MCF 10A (cell line): ENCODE measurements at regions not wholly inside any gene's neighbourhood (a gene's known extent, or its start where the extent isn't known, plus 50 kb on each side); places are given as distances from the start of the nearest gene placed in this dataset.

ENCODE experiments used
- BruUV-seq: library from RNA; stranded (reverse); fragments of 400-500 nt; replicated peaks from 2 replicates; lab custom pipeline; 2021; lab: Mats Ljungman, UMichigan
- CTCF ChIA-PET: fragments of 300-600 bp; sonication (Branson Sonifier 250); formaldehyde crosslinking; extraction: SDS; loops from one replicate; lab custom pipeline; 2021; ENCODE audit warnings: antibody characterized with exemption, inconsistent platforms; lab: Yijun Ruan, JAX
- POLR2A ChIA-PET: fragments of 300-600, 350-650 bp; sonication (Branson Sonifier 250); formaldehyde crosslinking; extraction: SDS; loops from one replicate; lab custom pipeline; 2020; ENCODE audit warnings: antibody characterized with exemption, inconsistent platforms; lab: Yijun Ruan, JAX
- DNase-seq: peaks from one replicate; pipeline ENCODE4 v3.0.0-alpha.2; 2018; ENCODE audit not compliant: unreplicated experiment
- H3K27ac Mint-ChIP-seq: one replicate; pipeline ENCODE4 v1.8.0; 2022; ENCODE audit warnings: mild to moderate bottlenecking, low read depth, mixed read lengths; ENCODE audit not compliant: unreplicated experiment
- H3K27me3 Mint-ChIP-seq: one replicate; pipeline ENCODE4 v1.8.0; 2022; ENCODE audit warnings: mixed read lengths; ENCODE audit not compliant: insufficient read depth, unreplicated experiment
- H3K36me3 Mint-ChIP-seq: one replicate; pipeline ENCODE4 v1.8.0; 2022; ENCODE audit warnings: mild to moderate bottlenecking, moderate library complexity, mixed read lengths; ENCODE audit not compliant: insufficient read depth, unreplicated experiment
- H3K4me1 Mint-ChIP-seq: one replicate; pipeline ENCODE4 v1.8.0; 2022; ENCODE audit warnings: mixed read lengths; ENCODE audit not compliant: insufficient read depth, unreplicated experiment
- H3K4me3 Mint-ChIP-seq: one replicate; pipeline ENCODE4 v1.8.0; 2022; ENCODE audit warnings: mild to moderate bottlenecking, moderate library complexity, mixed read lengths; ENCODE audit not compliant: unreplicated experiment
- H3K9me3 Mint-ChIP-seq: one replicate; pipeline ENCODE4 v1.8.0; 2022; ENCODE audit warnings: mixed read lengths; ENCODE audit not compliant: unreplicated experiment
- CTCF ChIP-seq: fragments of 200-600 bp; IDR thresholded peaks from one replicate; pipeline ENCODE4 v1.8.0; 2022; ENCODE audit warnings: antibody characterized with exemption, mild to moderate bottlenecking; ENCODE audit not compliant: unreplicated experiment
- intact Hi-C: fragments of 100-400 bp; cut with micrococcal nuclease; formaldehyde crosslinking; loops from 2 replicates; pipeline ENCODE4 v1.14.1; 2022

GRCh38 chr12:111202237-111202915, 166.5 kb downstream of the PHETA1 start:
- BruUV-seq: no TSS peak
- DNase-seq: no peak
- no peak for TF ChIP-seq CTCF
- Mint-ChIP-seq H3K27ac (no peak overlapping the region), H3K9me3 (no peaks in the 10 kb centered on the region), H3K36me3 (no peaks in the 10 kb centered on the region), H3K4me1 (peaks cover 6% of the 10 kb centered on the region), H3K27me3 (peaks cover 75% of the 10 kb centered on the region), H3K4me3 (no peak overlapping the region)
- POLR2A ChIA-PET: no interaction called here
- CTCF ChIA-PET: interaction anchor here (0.6 kb wide), 1 partner anchor 126 kb away, joined by 4 read pairs; no protein-coding TSS in a partner anchor
- intact Hi-C loops: no loop called here

GRCh38 chr12:111201495-111202236, 167.2 kb downstream of the PHETA1 start:
- no TSS peak for BruUV-seq
- Mint-ChIP-seq H3K27me3 (peaks cover 75% of the 10 kb centered on the region), H3K27ac (no peak overlapping the region), H3K9me3 (no peaks in the 10 kb centered on the region), H3K4me1 (peaks cover 6% of the 10 kb centered on the region), H3K4me3 (no peak overlapping the region), H3K36me3 (no peaks in the 10 kb centered on the region)
- ChIA-PET CTCF (interaction anchor here (0.5 to 0.7 kb wide), 3 partner anchors 100 to 134 kb away, joined by 3 to 4 read pairs (median 4); no protein-coding TSS in a partner anchor), POLR2A (no interaction called here)
- no peak for DNase-seq
- intact Hi-C loops: no loop called here
- no peak for TF ChIP-seq CTCF

GRCh38 chr12:111201036-111201435, 167.9 kb downstream of the PHETA1 start:
- no peak for TF ChIP-seq CTCF
- no peak overlapping the region for H3K27ac Mint-ChIP-seq
- H3K4me1 Mint-ChIP-seq: peaks cover 6% of the 10 kb centered on the region
- peak; percentile 4 for DNase-seq
- intact Hi-C loops: no loop called here
- H3K36me3 Mint-ChIP-seq: no peaks in the 10 kb centered on the region
- H3K27me3 Mint-ChIP-seq: peaks cover 75% of the 10 kb centered on the region
- POLR2A ChIA-PET: no interaction called here
- H3K4me3 Mint-ChIP-seq: no peak overlapping the region
- CTCF ChIA-PET: interaction anchor here (0.5 to 0.7 kb wide), 2 partner anchors 99 to 135 kb away, joined by 3 to 4 read pairs; no protein-coding TSS in a partner anchor
- BruUV-seq: no TSS peak
- H3K9me3 Mint-ChIP-seq: no peaks in the 10 kb centered on the region

GRCh38 chr12:111197376-111197944, 171.4 kb downstream of the PHETA1 start:
- H3K9me3 Mint-ChIP-seq: no peaks in the 10 kb centered on the region
- no peak for TF ChIP-seq CTCF
- no peaks in the 10 kb centered on the region for H3K36me3 Mint-ChIP-seq
- DNase-seq: no peak
- H3K27ac Mint-ChIP-seq: no peak overlapping the region
- POLR2A ChIA-PET: no interaction called here
- no TSS peak for BruUV-seq
- intact Hi-C loops: no loop called here
- CTCF ChIA-PET: interaction anchor here (0.9 kb wide), 1 partner anchor 13 kb away, joined by 4 read pairs; no protein-coding TSS in a partner anchor
- peaks cover 68% of the 10 kb centered on the region for H3K27me3 Mint-ChIP-seq
- no peak overlapping the region for H3K4me3 Mint-ChIP-seq
- peaks cover 6% of the 10 kb centered on the region for H3K4me1 Mint-ChIP-seq
